ENCODE measurements at regions not wholly inside any gene's neighbourhood (a gene's known extent, or its start where the extent isn't known, plus 50 kb on each side); places are given as distances from the start of the nearest gene placed in this dataset.

DNA sequence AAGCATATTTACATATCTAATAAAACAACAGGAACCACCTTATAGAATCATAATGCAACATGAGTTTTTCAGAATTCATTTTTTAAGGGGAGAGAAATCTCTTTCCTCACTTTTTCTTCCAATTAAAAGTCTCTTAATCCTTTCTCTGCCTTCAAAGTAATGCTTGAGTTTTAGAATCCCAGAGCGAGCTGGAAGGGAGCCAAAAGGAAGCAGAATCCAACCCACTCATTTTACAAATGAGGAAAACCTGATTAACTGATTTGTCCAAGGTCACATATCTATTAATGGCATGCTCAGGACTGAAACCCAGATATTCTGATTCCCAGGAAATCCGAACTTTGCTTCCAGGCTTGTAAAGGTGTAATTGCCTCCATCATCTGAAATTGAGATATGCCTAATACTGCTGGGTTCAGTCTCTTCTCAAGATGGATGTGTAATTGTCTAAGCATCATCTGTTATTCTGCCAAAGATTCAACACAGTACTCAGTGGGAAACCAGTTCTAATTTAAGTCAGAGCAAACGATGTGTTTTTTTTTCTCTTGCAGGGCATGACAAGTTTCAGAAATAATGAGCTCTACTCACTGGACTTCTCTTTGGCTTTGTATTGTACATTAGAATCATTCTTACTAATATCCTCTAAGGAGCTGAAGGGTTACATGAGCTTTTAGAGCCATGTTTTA, 481.4 kb upstream of the CFAP20DC start:
- WGBS (ENCODE audit: insufficient coverage, insufficient replicate concordance, low lambda C conversion rate, missing lambda C conversion rate) = 24% methylated on average over 3 of the region's 3 CpGs
- ChIA-PET RAD21 (ENCODE audit: unreplicated experiment) (interaction anchor here (0.7 to 1.1 kb wide), 2 partner anchors 18 to 145 kb away, joined by 3 read pairs; no protein-coding TSS in a partner anchor), POLR2A (no interaction called here), SMC1A (ENCODE audit: uncharacterized antibody, unreplicated experiment) (interaction anchor here (1.0 to 1.6 kb wide), 6 partner anchors 10 to 218 kb away, joined by 3 to 5 read pairs (median 4); no protein-coding TSS in a partner anchor), CTCF (no interaction called here)
- H3K27ac ChIP-seq (ENCODE audit: control insufficient read depth, insufficient read depth) = no peak overlapping the region
- H2AFZ ChIP-seq (ENCODE audit: control insufficient read depth, low read depth, low read length) = no peak overlapping the region
- intact Hi-C loops (cut with micrococcal nuclease; ENCODE audit: unreplicated experiment) = no loop called here
- ATAC-seq (no peak), FAIRE-seq (no peak), DNase-seq (ENCODE audit: low read depth, low spot score) (no peak)
- no peaks in the 10 kb centered on the region for H3K79me2 ChIP-seq (ENCODE audit: control insufficient read depth, insufficient read depth, low read length)
- no peaks in the 10 kb centered on the region for H3K36me3 ChIP-seq (ENCODE audit: control insufficient read depth in 2 of 2, insufficient read depth in 2 of 2, low read length in 1 of 2)
- no peaks in the 10 kb centered on the region; the same call in 2 of the 3 replicates for H3K9me3 ChIP-seq (replicated peaks; ENCODE audit: control insufficient read depth, insufficient read depth, low read length)
- H3K4me3 ChIP-seq = no peak overlapping the region
- no TSS peak for BruUV-seq (replicated peaks)
- no peaks in the 10 kb centered on the region for H3K4me1 ChIP-seq (ENCODE audit: control insufficient read depth, insufficient read depth, low read length)
- in situ Hi-C loops (cut with MboI) = no loop called here
- H3K9ac ChIP-seq (ENCODE audit: control insufficient read depth, insufficient read depth, low read length) = no peak overlapping the region
- H3K4me2 ChIP-seq (ENCODE audit: control insufficient read depth, insufficient read depth) = no peak overlapping the region
- TF ChIP-seq DPF2 (IDR thresholded peaks at IDR 0.05) (no peak), TARDBP (IDR thresholded peaks at IDR 0.05; ENCODE audit: borderline replicate concordance) (no peak), CBX3 (IDR thresholded peaks at IDR 0.05; ENCODE audit: borderline replicate concordance, low read depth) (no peak), GABPA (IDR thresholded peaks at IDR 0.05; ENCODE audit: low read depth) (no peak), RUNX3 (IDR thresholded peaks at IDR 0.05; ENCODE audit: low read length) (no peak), KDM1A (IDR thresholded peaks at IDR 0.05; ENCODE audit: borderline replicate concordance) (no peak), POLR2A (IDR thresholded peaks at IDR 0.05; ENCODE audit: low read depth, low read length) (no peak), NKRF (conservative IDR thresholded peaks at IDR 0.05) (no peak), ZNF274 (IDR thresholded peaks at IDR 0.05; ENCODE audit: insufficient read depth, insufficient read length) (no peak), CBX5 (IDR thresholded peaks at IDR 0.05; ENCODE audit: low read depth) (no peak), NRF1 (conservative IDR thresholded peaks at IDR 0.05; ENCODE audit: low read depth, low read length) (no peak), FOXM1 (IDR thresholded peaks at IDR 0.05; ENCODE audit: low read depth, low read length) (no peak), E2F8 (IDR thresholded peaks at IDR 0.05; ENCODE audit: low read depth, partially characterized antibody) (no peak), CHD4 (IDR thresholded peaks at IDR 0.05) (no peak), CEBPZ (IDR thresholded peaks at IDR 0.05; ENCODE audit: low read depth, low read length) (no peak), RCOR1 (conservative IDR thresholded peaks at IDR 0.05; ENCODE audit: low read depth, low read length) (no peak), ZNF217 (IDR thresholded peaks at IDR 0.05) (no peak), NR2F1 (conservative IDR thresholded peaks at IDR 0.05) (no peak)
- H4K20me1 ChIP-seq (ENCODE audit: control insufficient read depth, insufficient read depth) = no peaks in the 10 kb centered on the region
- no peaks in the 10 kb centered on the region for H3K27me3 ChIP-seq (replicated peaks in 1 of 2; ENCODE audit: control insufficient read depth in 2 of 2, insufficient read depth in 2 of 2, low read length in 1 of 2)
